EH (cell line): ENCODE measurements at regions not wholly inside any gene's neighbourhood (a gene's known extent, or its start where the extent isn't known, plus 50 kb on each side); places are given as distances from the start of the nearest gene placed in this dataset.
A peak's percentile ranks its signal among the peaks of the same experiment; 100 is the strongest.

Source experiments
- DNase-seq: peaks from one replicate; pipeline ENCODE4 v3.0.0-alpha.2; 2015; ENCODE audit warnings: low read depth

GRCh38 chr13:79812070-79812850 lies 331.3 kb downstream of the NDFIP2 start:
- no peak for DNase-seq

GRCh38 chr13:79811170-79811569 lies 330.2 kb downstream of the NDFIP2 start:
- no peak for DNase-seq

- DNase-seq = peak; percentile 81
Measured at GRCh38 chr13:79810669-79811068, 329.7 kb downstream of the NDFIP2 start.

GRCh38 chr13:79810018-79810417 lies 329.1 kb downstream of the NDFIP2 start:
- no peak for DNase-seq

- DNase-seq = no peak
Measured at GRCh38 chr13:79808475-79808874, 327.5 kb downstream of the NDFIP2 start.

- no peak for DNase-seq
Measured at GRCh38 chr13:79807554-79807953, 326.6 kb downstream of the NDFIP2 start.

GRCh38 chr13:79806821-79807220 lies 325.9 kb downstream of the NDFIP2 start:
- no peak for DNase-seq

- no peak for DNase-seq
Measured at GRCh38 chr13:79805317-79805716, 324.4 kb downstream of the NDFIP2 start.

GRCh38 chr13:79803989-79804388 lies 323.0 kb downstream of the NDFIP2 start:
- no peak for DNase-seq

GRCh38 chr13:79803296-79803695 lies 322.3 kb downstream of the NDFIP2 start:
- no peak for DNase-seq

GRCh38 chr13:79802389-79803085 lies 321.6 kb downstream of the NDFIP2 start:
- DNase-seq = no peak

- DNase-seq = no peak
Measured at GRCh38 chr13:79799059-79799867, 318.3 kb downstream of the NDFIP2 start.

- DNase-seq = no peak
Measured at GRCh38 chr13:79796136-79796535, 315.2 kb downstream of the NDFIP2 start.

GRCh38 chr13:79794931-79795330 lies 314.0 kb downstream of the NDFIP2 start:
- no peak for DNase-seq

GRCh38 chr13:79792716-79793115 lies 311.8 kb downstream of the NDFIP2 start:
- no peak for DNase-seq

GRCh38 chr13:79791471-79792042 lies 310.6 kb downstream of the NDFIP2 start:
- no peak for DNase-seq

GRCh38 chr13:79786176-79786575 lies 305.2 kb downstream of the NDFIP2 start:
- DNase-seq = no peak

- DNase-seq = peak; percentile 49
Measured at GRCh38 chr13:79782541-79783205, 301.7 kb downstream of the NDFIP2 start.

- DNase-seq = peak; percentile 62
Measured at GRCh38 chr13:79781829-79782540, 301.0 kb downstream of the NDFIP2 start.

- peak; percentile 37 for DNase-seq
Measured at GRCh38 chr13:79780240-79780639, 299.3 kb downstream of the NDFIP2 start.

- peak; percentile 53 for DNase-seq
Measured at GRCh38 chr13:79779761-79780160, 298.8 kb downstream of the NDFIP2 start.
